Esophagus muscularis mucosa (tissue), 4 donors: ENCODE measurements at regions not wholly inside any gene's neighbourhood (a gene's known extent, or its start where the extent isn't known, plus 50 kb on each side); places are given as distances from the start of the nearest gene placed in this dataset.

Experiments used
- EP300 ChIP-seq: sonication (generic); formaldehyde crosslinking; IDR thresholded peaks from one replicate; pipeline ENCODE4 v1.6.1; 2017; ENCODE audit warnings: antibody characterized with exemption
- POLR2A ChIP-seq: fragments of 450-650 bp; IDR thresholded peaks from one replicate; pipeline ENCODE4 v1.6.1; 2017; ENCODE audit warnings: antibody characterized with exemption, moderate library complexity, mild to moderate bottlenecking, low read depth
- POLR2AphosphoS5 ChIP-seq, 2 donors: sonication (generic); formaldehyde crosslinking; IDR thresholded peaks; one replicate each; pipeline ENCODE4 v1.6.1; 2017; ENCODE audit warnings: antibody characterized with exemption in 2 of 2
- TF ChIP-seq, protein P1 (sequence below), 3 experiments: fragments of 200-600 bp in 2 of 3; fragments of 450-650 bp in 1 of 3; sonication (generic) in 2 of 3; IDR thresholded peaks; one replicate each; pipeline ENCODE4 v1.5.1; 2017 to 2019; ENCODE audit warnings: antibody characterized with exemption in 3 of 3, mild to moderate bottlenecking in 2 of 3, moderate library complexity in 1 of 3

- TF ChIP-seq, protein P1, sequence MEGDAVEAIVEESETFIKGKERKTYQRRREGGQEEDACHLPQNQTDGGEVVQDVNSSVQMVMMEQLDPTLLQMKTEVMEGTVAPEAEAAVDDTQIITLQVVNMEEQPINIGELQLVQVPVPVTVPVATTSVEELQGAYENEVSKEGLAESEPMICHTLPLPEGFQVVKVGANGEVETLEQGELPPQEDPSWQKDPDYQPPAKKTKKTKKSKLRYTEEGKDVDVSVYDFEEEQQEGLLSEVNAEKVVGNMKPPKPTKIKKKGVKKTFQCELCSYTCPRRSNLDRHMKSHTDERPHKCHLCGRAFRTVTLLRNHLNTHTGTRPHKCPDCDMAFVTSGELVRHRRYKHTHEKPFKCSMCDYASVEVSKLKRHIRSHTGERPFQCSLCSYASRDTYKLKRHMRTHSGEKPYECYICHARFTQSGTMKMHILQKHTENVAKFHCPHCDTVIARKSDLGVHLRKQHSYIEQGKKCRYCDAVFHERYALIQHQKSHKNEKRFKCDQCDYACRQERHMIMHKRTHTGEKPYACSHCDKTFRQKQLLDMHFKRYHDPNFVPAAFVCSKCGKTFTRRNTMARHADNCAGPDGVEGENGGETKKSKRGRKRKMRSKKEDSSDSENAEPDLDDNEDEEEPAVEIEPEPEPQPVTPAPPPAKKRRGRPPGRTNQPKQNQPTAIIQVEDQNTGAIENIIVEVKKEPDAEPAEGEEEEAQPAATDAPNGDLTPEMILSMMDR (IDR thresholded peaks at IDR 0.05) = no peak
- TF ChIP-seq POLR2A = no peak
- TF ChIP-seq POLR2AphosphoS5 (IDR thresholded peaks at IDR 0.05) = no peak
- TF ChIP-seq EP300 = no peak
Measured at GRCh38 chr19:27859689-27860088, 1353.3 kb downstream of the UQCRFS1 start.
